ENCODE measurements at regions not wholly inside any gene's neighbourhood (a gene's known extent, or its start where the extent isn't known, plus 50 kb on each side); places are given as distances from the start of the nearest gene placed in this dataset.

DNA sequence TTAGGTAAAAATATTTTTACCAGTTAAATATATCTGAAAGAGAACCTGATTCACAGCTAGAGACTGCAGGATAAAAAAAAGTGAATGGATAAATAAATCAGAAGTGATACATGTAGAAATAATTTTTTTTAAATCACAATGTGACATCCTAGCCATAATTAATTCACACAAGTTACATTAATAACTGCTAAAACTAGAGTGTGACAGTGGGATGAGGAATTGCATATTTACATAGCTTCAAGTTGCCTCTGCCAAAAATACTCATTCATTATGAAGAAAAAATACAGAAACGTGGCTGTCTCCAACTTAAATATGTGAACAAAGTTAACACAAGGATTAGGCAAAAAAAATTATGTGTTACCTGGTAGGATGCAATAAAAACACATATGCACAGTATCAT is 473.5 kb upstream of the SEMA3A start:
- FAIRE-seq (no peak), DNase-seq (no peak)
- no peaks in the 10 kb centered on the region for H3K4me1 ChIP-seq (ENCODE audit: control insufficient read depth in 3 of 3, insufficient read depth in 2 of 3, low read depth in 1 of 3, low read length in 2 of 3)
- H3K9me3 ChIP-seq (ENCODE audit: control insufficient read depth in 2 of 2, insufficient read depth in 1 of 2, low read depth in 1 of 2, low read length in 1 of 2), result no peaks in the 10 kb centered on the region
- WGBS, 3 donors, result 29 to 56% (median 37%) methylated on average over 1 of the region's 1 CpG
- no peaks in the 10 kb centered on the region for H3K36me3 ChIP-seq (ENCODE audit: control insufficient read depth in 3 of 3, insufficient read depth in 2 of 3, low read depth in 1 of 3, low read length in 3 of 3)
- no peak overlapping the region for H3K27ac ChIP-seq (ENCODE audit: low read depth in 1 of 3, low read length in 2 of 3)
- H3K4me3 ChIP-seq (ENCODE audit: low read depth in 1 of 3, low read length in 3 of 3), result no peak overlapping the region
- no peaks in the 10 kb centered on the region for H3K27me3 ChIP-seq (ENCODE audit: control insufficient read depth in 3 of 3, insufficient read depth in 3 of 3, low read length in 3 of 3)

DNA sequence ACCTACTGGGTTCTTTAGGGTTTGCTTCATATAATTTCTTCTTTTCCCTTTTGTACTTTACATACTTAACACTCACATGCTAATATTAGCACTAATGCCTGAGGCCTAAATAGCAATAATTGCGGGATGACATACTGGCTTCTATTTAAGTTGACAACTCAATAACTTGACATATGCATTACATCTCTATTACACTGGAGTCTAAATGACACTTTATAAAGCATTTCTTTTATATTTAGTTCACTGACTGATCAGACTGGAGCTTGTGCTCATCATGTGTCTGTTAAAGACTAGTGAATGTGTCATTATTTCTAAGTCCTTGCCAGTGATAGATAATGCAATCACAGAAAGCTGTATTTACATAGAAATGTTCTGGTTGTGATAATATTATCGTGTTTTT is 472.1 kb upstream of the SEMA3A start:
- Histone ChIP-seq H3K4me3 (ENCODE audit: low read depth in 1 of 3, low read length in 3 of 3) (no peak overlapping the region), H3K36me3 (ENCODE audit: control insufficient read depth in 3 of 3, insufficient read depth in 2 of 3, low read depth in 1 of 3, low read length in 3 of 3) (no peaks in the 10 kb centered on the region), H3K4me1 (ENCODE audit: control insufficient read depth in 3 of 3, insufficient read depth in 2 of 3, low read depth in 1 of 3, low read length in 2 of 3) (no peaks in the 10 kb centered on the region), H3K27ac (ENCODE audit: low read depth in 1 of 3, low read length in 2 of 3) (no peak overlapping the region), H3K27me3 (ENCODE audit: control insufficient read depth in 3 of 3, insufficient read depth in 3 of 3, low read length in 3 of 3) (no peaks in the 10 kb centered on the region), H3K9me3 (ENCODE audit: control insufficient read depth in 2 of 2, insufficient read depth in 1 of 2, low read depth in 1 of 2, low read length in 1 of 2) (no peaks in the 10 kb centered on the region)
- FAIRE-seq (no peak), DNase-seq (no peak)
- 83 to 90% (median 87%) methylated on average over 2 of the region's 2 CpGs for WGBS, 3 donors

DNA sequence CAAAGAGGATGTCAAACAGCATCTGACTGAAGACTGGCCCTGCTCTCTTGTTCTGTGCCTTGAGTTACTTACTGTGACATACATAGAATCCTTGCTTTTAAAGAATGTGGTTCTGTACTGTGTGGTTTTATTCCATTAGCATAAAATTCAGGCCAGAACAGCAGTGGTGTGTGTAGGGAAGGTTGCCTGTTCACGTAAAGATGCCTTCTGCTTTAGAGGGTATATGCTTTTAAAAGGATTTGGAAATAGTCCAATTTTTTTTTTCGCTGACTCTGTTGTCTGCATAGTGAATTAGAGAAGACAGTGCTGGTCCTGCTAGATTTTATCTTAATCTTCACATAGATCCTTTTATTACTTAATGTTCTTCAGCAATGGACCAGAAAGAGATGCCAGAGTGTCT is 470.8 kb upstream of the SEMA3A start:
- H3K4me1 ChIP-seq (ENCODE audit: control insufficient read depth in 3 of 3, insufficient read depth in 2 of 3, low read depth in 1 of 3, low read length in 2 of 3), result no peaks in the 10 kb centered on the region
- WGBS, 3 donors, result 84 to 94% (median 87%) methylated on average over 2 of the region's 2 CpGs
- H3K9me3 ChIP-seq (ENCODE audit: control insufficient read depth in 2 of 2, insufficient read depth in 1 of 2, low read depth in 1 of 2, low read length in 1 of 2), result no peaks in the 10 kb centered on the region
- DNase-seq, result no peak
- no peaks in the 10 kb centered on the region for H3K36me3 ChIP-seq (ENCODE audit: control insufficient read depth in 3 of 3, insufficient read depth in 2 of 3, low read depth in 1 of 3, low read length in 3 of 3)
- no peaks in the 10 kb centered on the region for H3K27me3 ChIP-seq (ENCODE audit: control insufficient read depth in 3 of 3, insufficient read depth in 3 of 3, low read length in 3 of 3)
- FAIRE-seq, result no peak
- H3K27ac ChIP-seq (ENCODE audit: low read depth in 1 of 3, low read length in 2 of 3), result no peak overlapping the region
- no peak overlapping the region for H3K4me3 ChIP-seq (ENCODE audit: low read depth in 1 of 3, low read length in 3 of 3)

DNA sequence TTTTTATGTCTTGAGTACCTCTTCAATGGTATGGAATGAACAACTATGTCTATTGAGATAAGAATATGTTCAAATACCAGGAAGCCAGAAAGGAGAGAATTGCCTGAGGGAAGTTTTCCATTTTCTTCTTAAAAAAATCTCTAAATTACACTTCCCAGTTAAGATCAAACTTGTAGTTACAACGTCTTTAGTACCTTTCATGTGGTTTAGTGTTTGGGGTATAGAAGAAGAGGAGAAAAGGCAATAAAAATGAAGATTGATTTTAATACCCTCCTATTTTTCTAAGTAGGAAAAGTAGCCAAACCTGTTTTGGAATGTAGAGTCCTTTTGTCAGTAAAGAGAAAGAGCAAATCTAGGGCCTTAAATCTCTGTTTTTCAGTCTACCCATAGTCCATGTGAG is 470.0 kb upstream of the SEMA3A start:
- H3K27me3 ChIP-seq (ENCODE audit: control insufficient read depth in 3 of 3, insufficient read depth in 3 of 3, low read length in 3 of 3), result no peaks in the 10 kb centered on the region
- H3K4me3 ChIP-seq (ENCODE audit: low read depth in 1 of 3, low read length in 3 of 3), result no peak overlapping the region
- 42 to 46% (median 43%) methylated on average over 1 of the region's 1 CpG for WGBS, 3 donors
- no peaks in the 10 kb centered on the region for H3K4me1 ChIP-seq (ENCODE audit: control insufficient read depth in 3 of 3, insufficient read depth in 2 of 3, low read depth in 1 of 3, low read length in 2 of 3)
- DNase-seq, result no peak
- H3K9me3 ChIP-seq (ENCODE audit: control insufficient read depth in 2 of 2, insufficient read depth in 1 of 2, low read depth in 1 of 2, low read length in 1 of 2), result no peaks in the 10 kb centered on the region
- no peaks in the 10 kb centered on the region for H3K36me3 ChIP-seq (ENCODE audit: control insufficient read depth in 3 of 3, insufficient read depth in 2 of 3, low read depth in 1 of 3, low read length in 3 of 3)
- no peak for FAIRE-seq
- H3K27ac ChIP-seq (ENCODE audit: low read depth in 1 of 3, low read length in 2 of 3), result no peak overlapping the region

DNA sequence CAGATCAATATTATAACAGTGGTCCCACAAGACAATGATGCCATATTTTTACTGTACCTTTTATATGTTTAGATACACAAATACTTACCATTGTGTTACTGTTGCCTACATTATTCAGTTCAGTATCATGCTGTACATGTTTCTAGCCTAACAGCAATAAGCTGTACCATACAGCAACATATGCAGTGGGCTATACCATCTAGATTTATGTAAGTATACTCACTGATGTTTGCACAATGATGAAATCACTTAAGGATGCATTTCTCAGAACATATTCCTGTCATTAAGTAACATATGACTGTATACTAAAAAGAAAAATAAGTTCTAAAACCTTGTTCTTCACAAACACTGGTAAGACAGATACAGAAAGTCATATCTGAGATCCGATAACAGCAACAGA is 468.6 kb upstream of the SEMA3A start:
- DNase-seq (no peak), FAIRE-seq (no peak)
- Histone ChIP-seq H3K9me3 (ENCODE audit: control insufficient read depth in 2 of 2, insufficient read depth in 1 of 2, low read depth in 1 of 2, low read length in 1 of 2) (no peaks in the 10 kb centered on the region), H3K4me1 (ENCODE audit: control insufficient read depth in 3 of 3, insufficient read depth in 2 of 3, low read depth in 1 of 3, low read length in 2 of 3) (no peaks in the 10 kb centered on the region), H3K27ac (ENCODE audit: low read depth in 1 of 3, low read length in 2 of 3) (no peak overlapping the region), H3K4me3 (ENCODE audit: low read depth in 1 of 3, low read length in 3 of 3) (no peak overlapping the region), H3K36me3 (ENCODE audit: control insufficient read depth in 3 of 3, insufficient read depth in 2 of 3, low read depth in 1 of 3, low read length in 3 of 3) (no peaks in the 10 kb centered on the region), H3K27me3 (ENCODE audit: control insufficient read depth in 3 of 3, insufficient read depth in 3 of 3, low read length in 3 of 3) (no peaks in the 10 kb centered on the region)
- 81 to 93% (median 83%) methylated on average over 1 of the region's 1 CpG for WGBS, 3 donors

DNA sequence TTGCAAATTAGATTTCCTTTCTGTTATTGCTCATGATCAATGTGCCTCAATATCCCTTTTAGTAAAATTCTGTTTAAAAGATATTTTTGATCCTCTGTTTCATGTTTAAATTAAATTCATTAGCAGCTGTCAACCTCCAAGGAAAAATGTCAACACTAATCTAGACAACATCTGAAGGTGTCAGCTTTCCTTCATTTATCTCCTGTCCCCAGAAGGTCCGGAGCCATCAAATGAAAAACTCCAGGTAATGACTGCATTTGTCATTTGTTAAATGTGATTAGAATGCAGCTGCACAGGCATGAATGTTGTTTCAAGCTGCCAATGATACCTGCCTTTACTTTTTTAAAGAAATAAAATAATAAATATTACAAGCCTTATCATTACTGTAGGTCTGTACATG is 463.7 kb upstream of the SEMA3A start:
- no peak for DNase-seq
- Histone ChIP-seq H3K9me3 (ENCODE audit: control insufficient read depth in 2 of 2, insufficient read depth in 1 of 2, low read depth in 1 of 2, low read length in 1 of 2) (no peaks in the 10 kb centered on the region), H3K4me3 (ENCODE audit: low read depth in 1 of 3, low read length in 3 of 3) (no peak overlapping the region), H3K36me3 (ENCODE audit: control insufficient read depth in 3 of 3, insufficient read depth in 2 of 3, low read depth in 1 of 3, low read length in 3 of 3) (no peaks in the 10 kb centered on the region), H3K27me3 (ENCODE audit: control insufficient read depth in 3 of 3, insufficient read depth in 3 of 3, low read length in 3 of 3) (no peaks in the 10 kb centered on the region), H3K27ac (ENCODE audit: low read depth in 1 of 3, low read length in 2 of 3) (no peak overlapping the region), H3K4me1 (ENCODE audit: control insufficient read depth in 3 of 3, insufficient read depth in 2 of 3, low read depth in 1 of 3, low read length in 2 of 3) (no peaks in the 10 kb centered on the region)
- FAIRE-seq, result no peak
- 71 to 91% (median 78%) methylated on average over 1 of the region's 1 CpG for WGBS, 3 donors

DNA sequence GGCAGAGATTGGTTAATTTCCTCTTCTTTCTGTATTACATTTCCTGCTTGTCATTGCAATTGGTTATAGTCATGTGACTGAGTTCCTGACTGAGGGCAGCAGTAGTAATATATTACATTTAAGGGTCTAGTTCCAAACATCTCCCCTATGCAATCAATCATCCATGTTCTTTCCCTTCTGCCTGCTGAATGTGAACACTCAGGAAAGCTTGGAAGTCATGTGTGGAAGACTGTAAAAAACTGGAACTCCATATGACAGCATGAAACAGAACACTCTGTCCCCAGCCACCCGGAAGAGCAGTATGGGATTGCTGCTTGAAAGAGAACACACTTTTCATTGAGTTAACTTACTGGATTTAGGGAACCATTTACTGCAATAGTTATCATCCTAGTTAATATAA is 459.7 kb upstream of the SEMA3A start:
- Histone ChIP-seq H3K36me3 (ENCODE audit: control insufficient read depth in 3 of 3, insufficient read depth in 2 of 3, low read depth in 1 of 3, low read length in 3 of 3) (no peaks in the 10 kb centered on the region), H3K9me3 (ENCODE audit: control insufficient read depth in 2 of 2, insufficient read depth in 1 of 2, low read depth in 1 of 2, low read length in 1 of 2) (no peaks in the 10 kb centered on the region), H3K27me3 (ENCODE audit: control insufficient read depth in 3 of 3, insufficient read depth in 3 of 3, low read length in 3 of 3) (no peaks in the 10 kb centered on the region), H3K4me3 (ENCODE audit: low read depth in 1 of 3, low read length in 3 of 3) (no peak overlapping the region), H3K27ac (ENCODE audit: low read depth in 1 of 3, low read length in 2 of 3) (no peak overlapping the region), H3K4me1 (ENCODE audit: control insufficient read depth in 3 of 3, insufficient read depth in 2 of 3, low read depth in 1 of 3, low read length in 2 of 3) (no peaks in the 10 kb centered on the region)
- DNase-seq (no peak), FAIRE-seq (no peak)
- 87 to 95% (median 89%) methylated on average over 1 of the region's 1 CpG for WGBS, 3 donors

DNA sequence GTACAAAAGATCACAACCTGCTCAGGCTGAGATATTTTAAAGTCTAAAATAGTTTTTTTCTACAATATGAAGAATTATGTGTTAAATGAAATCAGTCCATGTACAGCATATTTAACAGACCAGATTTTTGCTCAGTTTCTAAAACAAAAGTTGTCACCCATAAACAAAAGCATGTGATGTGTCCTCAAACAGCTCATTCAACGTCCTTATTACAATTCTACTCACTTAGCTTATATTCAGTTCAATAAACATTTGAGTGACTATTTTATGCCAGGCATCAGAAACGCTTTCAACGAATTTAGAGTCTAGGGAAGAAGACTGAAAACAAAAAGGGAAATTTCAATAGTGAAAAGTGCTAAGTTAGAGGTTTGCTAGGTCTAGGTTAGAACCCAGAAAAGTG is 457.3 kb upstream of the SEMA3A start:
- FAIRE-seq, result no peak
- H3K4me1 ChIP-seq (ENCODE audit: control insufficient read depth in 3 of 3, insufficient read depth in 2 of 3, low read depth in 1 of 3, low read length in 2 of 3), result no peaks in the 10 kb centered on the region
- no peaks in the 10 kb centered on the region for H3K36me3 ChIP-seq (ENCODE audit: control insufficient read depth in 3 of 3, insufficient read depth in 2 of 3, low read depth in 1 of 3, low read length in 3 of 3)
- H3K4me3 ChIP-seq (ENCODE audit: low read depth in 1 of 3, low read length in 3 of 3), result no peak overlapping the region
- WGBS, 3 donors, result 70 to 76% (median 75%) methylated on average over 3 of the region's 3 CpGs
- H3K27me3 ChIP-seq (ENCODE audit: control insufficient read depth in 3 of 3, insufficient read depth in 3 of 3, low read length in 3 of 3), result no peaks in the 10 kb centered on the region
- DNase-seq, result no peak
- no peak overlapping the region for H3K27ac ChIP-seq (ENCODE audit: low read depth in 1 of 3, low read length in 2 of 3)
- no peaks in the 10 kb centered on the region for H3K9me3 ChIP-seq (ENCODE audit: control insufficient read depth in 2 of 2, insufficient read depth in 1 of 2, low read depth in 1 of 2, low read length in 1 of 2)

DNA sequence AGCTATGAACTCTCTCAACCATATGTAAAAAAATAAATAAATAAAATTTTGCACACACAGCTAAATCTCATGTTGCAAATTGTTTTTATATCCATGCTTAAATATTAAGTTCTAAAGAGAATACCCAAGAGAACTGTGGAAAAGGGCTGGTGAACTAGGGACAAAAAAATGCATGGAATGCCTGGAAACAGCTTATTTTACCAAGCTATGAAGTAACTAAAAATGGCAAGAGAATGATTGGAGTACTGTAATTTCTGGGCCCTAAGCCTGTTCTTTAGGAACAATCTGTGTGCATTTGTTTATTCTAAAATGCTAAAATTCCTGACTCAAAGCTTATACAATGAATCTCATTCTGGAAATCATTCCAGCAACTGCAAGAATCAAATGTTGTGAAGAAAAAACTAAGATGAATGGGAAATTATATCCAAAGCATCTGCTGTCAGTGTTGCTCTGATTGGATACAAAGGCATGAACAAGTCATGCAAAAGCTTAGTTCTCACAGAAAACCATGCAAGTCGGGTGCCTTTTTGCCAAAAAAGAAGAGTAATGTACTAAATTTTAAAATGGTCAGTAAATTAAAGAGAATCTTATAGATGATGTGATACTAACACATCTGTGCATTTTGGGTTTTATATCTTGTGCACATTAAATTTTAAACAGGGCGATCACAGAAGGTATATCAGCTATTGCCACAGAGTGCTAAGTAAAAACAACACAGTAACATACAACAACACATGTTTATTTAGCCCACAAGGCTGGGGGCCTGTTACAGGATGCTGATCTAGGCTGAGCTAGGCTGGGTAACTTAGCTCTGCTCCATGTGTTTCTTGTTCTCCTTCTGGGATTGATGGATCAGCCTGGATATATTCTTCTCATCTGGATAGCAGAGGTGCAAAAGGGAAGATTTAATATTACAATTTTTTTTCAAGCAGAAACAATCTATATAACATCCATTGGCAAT is 453.5 kb upstream of the SEMA3A start:
- Histone ChIP-seq H3K9me3 (ENCODE audit: control insufficient read depth in 2 of 2, insufficient read depth in 1 of 2, low read depth in 1 of 2, low read length in 1 of 2) (no peaks in the 10 kb centered on the region), H3K4me3 (ENCODE audit: low read depth in 1 of 3, low read length in 3 of 3) (no peak overlapping the region), H3K27me3 (ENCODE audit: control insufficient read depth in 3 of 3, insufficient read depth in 3 of 3, low read length in 3 of 3) (no peaks in the 10 kb centered on the region), H3K4me1 (ENCODE audit: control insufficient read depth in 3 of 3, insufficient read depth in 2 of 3, low read depth in 1 of 3, low read length in 2 of 3) (no peaks in the 10 kb centered on the region), H3K36me3 (ENCODE audit: control insufficient read depth in 3 of 3, insufficient read depth in 2 of 3, low read depth in 1 of 3, low read length in 3 of 3) (no peaks in the 10 kb centered on the region), H3K27ac (ENCODE audit: low read depth in 1 of 3, low read length in 2 of 3) (no peak overlapping the region)
- no peak for FAIRE-seq
- 55 to 87% (median 78%) methylated on average over 2 of the region's 2 CpGs for WGBS, 3 donors
- DNase-seq, result no peak
